C4-2B (cell line): ENCODE measurements at regions not wholly inside any gene's neighbourhood (a gene's known extent, or its start where the extent isn't known, plus 50 kb on each side); places are given as distances from the start of the nearest gene placed in this dataset.

Source experiments
- H3K27ac ChIP-seq: fragments of 450-650 bp; 2 replicates; pipeline ENCODE4 v1.5.1; 2017
- CTCF ChIP-seq: fragments of 450-650 bp; conservative IDR thresholded peaks from 2 replicates; pipeline ENCODE4 v1.5.1; 2017; ENCODE audit warnings: mild to moderate bottlenecking
- ZFX ChIP-seq: fragments of 450-650 bp; IDR thresholded peaks from 2 replicates; pipeline ENCODE4 v1.6.1; 2017

- TF ChIP-seq CTCF (no peak), ZFX (no peak)
- H3K27ac ChIP-seq: no peak overlapping the region
Observed at GRCh38 chr18:7512348-7512747, 54.8 kb upstream of the PTPRM start.

- no peak for TF ChIP-seq CTCF
- no peak for TF ChIP-seq ZFX
- H3K27ac ChIP-seq: no peak overlapping the region
Observed at GRCh38 chr18:7512990-7513389, 54.1 kb upstream of the PTPRM start.

GRCh38 chr18:7514796-7515440 lies 52.2 kb upstream of the PTPRM start:
- no peak overlapping the region for H3K27ac ChIP-seq
- TF ChIP-seq CTCF: no peak
- TF ChIP-seq ZFX: no peak

GRCh38 chr18:7516266-7517117 lies 50.6 kb upstream of the PTPRM start:
- H3K27ac ChIP-seq: no peak overlapping the region
- TF ChIP-seq CTCF (no peak), ZFX (no peak)
